Nephron progenitor cell (in vitro differentiated cells): ENCODE measurements at regions not wholly inside any gene's neighbourhood (a gene's known extent, or its start where the extent isn't known, plus 50 kb on each side); places are given as distances from the start of the nearest gene placed in this dataset.

Experiments
- DNase-seq: peaks from one replicate; pipeline ENCODE4 v3.0.0; 2021
- H3K27ac Mint-ChIP-seq: 2 replicates; pipeline ENCODE4 v1.8.0; 2021; ENCODE audit warnings: mild to moderate bottlenecking, moderate library complexity, mixed read lengths
- H3K27me3 Mint-ChIP-seq: 2 replicates; pipeline ENCODE4 v1.8.0; 2021; ENCODE audit warnings: mild to moderate bottlenecking, low read depth, mixed read lengths; ENCODE audit not compliant: poor library complexity
- H3K36me3 Mint-ChIP-seq: 2 replicates; pipeline ENCODE4 v1.8.0; 2021; ENCODE audit warnings: low read depth, mixed read lengths
- H3K4me1 Mint-ChIP-seq: 2 replicates; pipeline ENCODE4 v1.8.0; 2021; ENCODE audit warnings: mixed read lengths
- H3K4me3 Mint-ChIP-seq: 2 replicates; pipeline ENCODE4 v1.8.0; 2021; ENCODE audit warnings: mild to moderate bottlenecking, moderate library complexity, mixed read lengths
- H3K9me3 Mint-ChIP-seq: 2 replicates; pipeline ENCODE4 v1.8.0; 2021; ENCODE audit warnings: mild to moderate bottlenecking, moderate library complexity, mixed read lengths
- CTCF ChIP-seq: fragments of 200-600 bp; sonication (generic); IDR thresholded peaks from 2 replicates; pipeline ENCODE4 v1.5.0; 2021; ENCODE audit warnings: antibody characterized with exemption

- peaks cover 16% of the 10 kb centered on the region for H3K27me3 Mint-ChIP-seq
- no peaks in the 10 kb centered on the region for H3K36me3 Mint-ChIP-seq
- H3K4me1 Mint-ChIP-seq: peaks cover 5% of the 10 kb centered on the region
- DNase-seq: no peak
- H3K4me3 Mint-ChIP-seq: no peak overlapping the region
- peak overlapping the region; percentile 78 for H3K27ac Mint-ChIP-seq
- no peak for TF ChIP-seq CTCF
- peaks cover 6% of the 10 kb centered on the region for H3K9me3 Mint-ChIP-seq
Measured at GRCh38 chr1:30265127-30266070, 458.0 kb downstream of the MATN1 start.

GRCh38 chr1:30264672-30265025, 458.7 kb downstream of the MATN1 start:
- Mint-ChIP-seq H3K4me3 (no peak overlapping the region), H3K27ac (no peak overlapping the region), H3K9me3 (peaks cover 6% of the 10 kb centered on the region), H3K4me1 (peaks cover 8% of the 10 kb centered on the region), H3K36me3 (no peaks in the 10 kb centered on the region), H3K27me3 (peaks cover 12% of the 10 kb centered on the region)
- no peak for DNase-seq
- TF ChIP-seq CTCF: no peak

- DNase-seq: no peak
- no peaks in the 10 kb centered on the region for H3K36me3 Mint-ChIP-seq
- H3K27me3 Mint-ChIP-seq: peaks cover 9% of the 10 kb centered on the region
- peaks cover 13% of the 10 kb centered on the region for H3K4me1 Mint-ChIP-seq
- TF ChIP-seq CTCF: no peak
- no peak overlapping the region for H3K4me3 Mint-ChIP-seq
- peaks cover 6% of the 10 kb centered on the region for H3K9me3 Mint-ChIP-seq
- no peak overlapping the region for H3K27ac Mint-ChIP-seq
Measured at GRCh38 chr1:30263888-30264671, 459.3 kb downstream of the MATN1 start.

GRCh38 chr1:30263405-30263804, 460.0 kb downstream of the MATN1 start:
- Mint-ChIP-seq H3K27me3 (peaks cover 7% of the 10 kb centered on the region), H3K9me3 (peaks cover 6% of the 10 kb centered on the region), H3K4me3 (no peak overlapping the region), H3K36me3 (no peaks in the 10 kb centered on the region), H3K4me1 (peaks cover 20% of the 10 kb centered on the region), H3K27ac (no peak overlapping the region)
- DNase-seq: no peak
- TF ChIP-seq CTCF: no peak

- no peak for TF ChIP-seq CTCF
- Mint-ChIP-seq H3K4me3 (no peak overlapping the region), H3K9me3 (peaks cover 6% of the 10 kb centered on the region)
Measured at GRCh38 chr1:30262158-30262557, 461.2 kb downstream of the MATN1 start.

More at GRCh38 chr1:30262158-30262557, 461.2 kb downstream of the MATN1 start:
- no peak for DNase-seq
- H3K4me1 Mint-ChIP-seq: peaks cover 22% of the 10 kb centered on the region
- no peaks in the 10 kb centered on the region for H3K36me3 Mint-ChIP-seq
- H3K27me3 Mint-ChIP-seq: peaks cover 3% of the 10 kb centered on the region
- H3K27ac Mint-ChIP-seq: no peak overlapping the region
